K562 (cell line): ENCODE measurements at regions not wholly inside any gene's neighbourhood (a gene's known extent, or its start where the extent isn't known, plus 50 kb on each side); places are given as distances from the start of the nearest gene placed in this dataset.

Experiments used
- ATAC-seq: fragments of 200-7000 bp; cut with Tn5 transposase; 3 replicates; pipeline ENCODE4 v1.9.1; 2020; ENCODE audit warnings: moderate library complexity
- BruUV-seq: library from RNA; stranded (reverse); fragments of 400-500 nt; replicated peaks from 2 replicates; lab custom pipeline; 2021; lab: Mats Ljungman, UMichigan
- CTCF ChIA-PET: fragments of 300-600 bp; formaldehyde crosslinking; extraction: SDS; loops from one replicate; lab custom pipeline; 2021; ENCODE audit warnings: low intra/inter-chr PET ratio; lab: Yijun Ruan, JAX
- POLR2A ChIA-PET: fragments of 300-600, 350-650 bp; sonication (Branson Sonifier 250); formaldehyde crosslinking; extraction: SDS; loops from one replicate; lab custom pipeline; 2021; ENCODE audit warnings: antibody characterized with exemption, inconsistent platforms; lab: Yijun Ruan, JAX
- DNase-seq, 4 experiments: peaks; one replicate each; pipeline versions ENCODE4 v3.0.0 to v3.0.0-alpha.2; 2011 to 2018; ENCODE audit warnings: low spot score in 3 of 4, mixed read lengths in 3 of 4; ENCODE audit errors: extremely low read depth in 1 of 4
- FAIRE-seq: peaks from 2 replicates; lab custom pipeline; 2011; peaks lifted over from hg19 to GRCh38; lab: Jason Lieb, UNC
- H2AFZ ChIP-seq: 2 replicates; pipeline ENCODE4 v1.6.0; 2011; ENCODE audit warnings: low read depth, low read length, control low read depth, inconsistent platforms
- H3K27ac ChIP-seq: fragments of 200-600 bp; 3 replicates; pipeline ENCODE4 v1.8.0; 2011; ENCODE audit warnings: low read depth, mild to moderate bottlenecking, control low read depth, inconsistent platforms, low read length, moderate library complexity, mixed read lengths; ENCODE audit errors: extremely low read depth
- H3K27me3 ChIP-seq, 2 experiments: fragments of 300-600 bp in 1 of 2; 2 replicates in 1 of 2; 3 replicates in 1 of 2; pipeline versions ENCODE4 v1.6.0 to v1.8.0; 2011; ENCODE audit warnings: inconsistent platforms in 2 of 2, low read length in 2 of 2, mild to moderate bottlenecking in 1 of 2, mixed read lengths in 1 of 2, moderate library complexity in 1 of 2; ENCODE audit not compliant: control insufficient read depth in 2 of 2, insufficient read depth in 2 of 2
- H3K36me3 ChIP-seq: fragments of 300-600 bp; 3 replicates; pipeline ENCODE4 v1.8.0; 2011; ENCODE audit warnings: mild to moderate bottlenecking, low read length, inconsistent platforms; ENCODE audit not compliant: control insufficient read depth, insufficient read depth
- H3K4me1 ChIP-seq, 2 experiments: fragments of 200-600 bp in 1 of 2; replicated peaks in 1 of 2; 2 replicates in 1 of 2; 3 replicates in 1 of 2; pipeline versions ENCODE4 v1.5.1 to v1.8.0; 2011; ENCODE audit warnings: inconsistent platforms in 2 of 2, low read length in 2 of 2, mild to moderate bottlenecking in 1 of 2, mixed read lengths in 1 of 2, moderate library complexity in 1 of 2; ENCODE audit not compliant: control insufficient read depth in 2 of 2, insufficient read depth in 2 of 2
- H3K4me2 ChIP-seq: 2 replicates; pipeline ENCODE4 v1.6.1; 2011; ENCODE audit warnings: low read length, control low read depth, inconsistent platforms, mixed read lengths; ENCODE audit not compliant: insufficient read depth
- H3K4me3 ChIP-seq: fragments of 200-600 bp; sonication (generic), shearing (Covaris generic); 2 replicates; pipeline ENCODE4 v1.5.1; 2016; ENCODE audit warnings: control low read depth, inconsistent platforms
- H3K79me2 ChIP-seq: fragments of 200-600 bp; 3 replicates; pipeline ENCODE4 v1.8.0; 2011; ENCODE audit warnings: low read length, inconsistent platforms; ENCODE audit not compliant: control insufficient read depth, insufficient read depth
- H3K9ac ChIP-seq, 2 experiments: 2 replicates each; pipeline versions ENCODE4 v1.6.0 to v1.6.1; 2011; ENCODE audit warnings: low read depth in 2 of 2, low read length in 2 of 2, control low read depth in 1 of 2, inconsistent platforms in 1 of 2, mild to moderate bottlenecking in 1 of 2, mixed read lengths in 1 of 2; ENCODE audit not compliant: insufficient read depth in 1 of 2
- H3K9me1 ChIP-seq: one replicate; pipeline ENCODE4 v1.6.0; 2011; ENCODE audit warnings: inconsistent platforms, mild to moderate bottlenecking, low read length, moderate library complexity; ENCODE audit not compliant: control insufficient read depth, insufficient read depth
- H3K9me3 ChIP-seq: replicated peaks from 2 replicates; pipeline ENCODE4 v1.5.1; 2011; ENCODE audit warnings: low read depth, low read length, inconsistent platforms; ENCODE audit not compliant: control insufficient read depth, insufficient read depth
- H4K20me1 ChIP-seq: replicated peaks from 2 replicates; pipeline ENCODE4 v1.6.1; 2011; ENCODE audit warnings: low read length, inconsistent platforms, mixed read lengths; ENCODE audit not compliant: control insufficient read depth, insufficient read depth
- DLX4 ChIP-seq: fragments of 250-450 bp; sonication (Bioruptor Pico); IDR thresholded peaks from 2 replicates; pipeline ENCODE4 v1.6.1; 2021; ENCODE audit warnings: mild to moderate bottlenecking
- ELK1 ChIP-seq: sonication (generic); formaldehyde crosslinking; IDR thresholded peaks from 2 replicates; pipeline ENCODE4 v1.8.1; 2022; ENCODE audit warnings: missing genetic modification reagents
- HNRNPLL ChIP-seq: fragments of 200-400 bp; formaldehyde crosslinking; IDR thresholded peaks from 2 replicates; pipeline ENCODE4 v1.6.1; 2017; ENCODE audit warnings: low read length, low read depth, mild to moderate bottlenecking; ENCODE audit not compliant: poor library complexity, severe bottlenecking
- JUNB ChIP-seq: fragments of 450-650 bp; formaldehyde crosslinking; conservative IDR thresholded peaks from 2 replicates; pipeline ENCODE4 v1.4.0; 2020; ENCODE audit warnings: mild to moderate bottlenecking
- KAT7 ChIP-seq: sonication (generic); formaldehyde crosslinking; IDR thresholded peaks from 2 replicates; pipeline ENCODE4 v1.8.0; 2022; ENCODE audit warnings: missing genetic modification reagents, mild to moderate bottlenecking, borderline replicate concordance
- RAD21 ChIP-seq, 2 experiments: fragments of 250-450 bp in 1 of 2; fragments of 450-650 bp in 1 of 2; sonication (Bioruptor Pico) in 1 of 2; formaldehyde crosslinking in 1 of 2; IDR thresholded peaks in 1 of 2; conservative IDR thresholded peaks in 1 of 2; 2 replicates each; pipeline versions ENCODE4 v1.4.0 to v1.8.0; 2020 to 2022; ENCODE audit warnings: mild to moderate bottlenecking in 2 of 2, moderate library complexity in 1 of 2
- TGIF2 ChIP-seq: sonication (generic); formaldehyde crosslinking; IDR thresholded peaks from 2 replicates; pipeline ENCODE4 v1.8.1; 2022; ENCODE audit warnings: mild to moderate bottlenecking, missing genetic modification reagents, moderate library complexity
- TSHZ1 ChIP-seq: fragments of 250-450 bp; sonication (Bioruptor Pico); IDR thresholded peaks from 2 replicates; pipeline ENCODE4 v1.4.0; 2020; ENCODE audit warnings: mild to moderate bottlenecking, moderate library complexity
- ZC3H11A ChIP-seq: IDR thresholded peaks from 2 replicates; pipeline ENCODE4 v1.6.1; 2012; ENCODE audit warnings: low read depth, low read length, improper control_type of control experiment
- ZNF217 ChIP-seq: sonication (generic); formaldehyde crosslinking; IDR thresholded peaks from 2 replicates; pipeline ENCODE4 v1.8.0; 2022; ENCODE audit warnings: mild to moderate bottlenecking, missing genetic modification reagents
- ZNF384 ChIP-seq: IDR thresholded peaks from 2 replicates; pipeline ENCODE4 v1.6.1; 2012; ENCODE audit warnings: low read depth, low read length, improper control_type of control experiment
- WGBS: fragments of 100-300 bp; shearing (Covaris generic); methylation state at CpG from one replicate; pipeline ENCODE4 v1.1.6; 2016; ENCODE audit warnings: low coverage, mixed read lengths; ENCODE audit not compliant: insufficient coverage; ENCODE audit errors: missing lambda C conversion rate; 5-methylcytosine and 5-hydroxymethylcytosine counted together
- in situ Hi-C: fragments of 300-500 bp; cut with MboI; formaldehyde crosslinking; loops from 4 replicates; pipeline ENCODE4 v1.15.0; 2018; ENCODE audit warnings: inconsistent platforms, mixed read lengths
- intact Hi-C: fragments of 100-400 bp; cut with micrococcal nuclease; formaldehyde crosslinking; loops from 2 replicates; pipeline ENCODE4 v1.14.2; 2022
- TF ChIP-seq, protein P1 (sequence below): fragments of 450-650 bp; IDR thresholded peaks from 2 replicates; pipeline ENCODE4 v1.7.0; 2016; ENCODE audit warnings: borderline replicate concordance

- Histone ChIP-seq H4K20me1 (no peaks in the 10 kb centered on the region), H3K9ac (no peak overlapping the region), H3K36me3 (no peaks in the 10 kb centered on the region), H3K4me2 (no peak overlapping the region), H3K27me3 (no peaks in the 10 kb centered on the region), H3K27ac (no peak overlapping the region), H3K4me1 (no peaks in the 10 kb centered on the region), H3K9me1 (no peaks in the 10 kb centered on the region), H3K4me3 (no peak overlapping the region), H3K9me3 (no peaks in the 10 kb centered on the region; the same call in 1 of the 2 replicates), H2AFZ (no peak overlapping the region), H3K79me2 (no peaks in the 10 kb centered on the region)
- no peak for DNase-seq
- BruUV-seq: no TSS peak
- no peak for ATAC-seq
- FAIRE-seq: no peak
- 3% methylated on average over 1 of the region's 1 CpG for WGBS
- in situ Hi-C loops: no loop called here
- CTCF ChIA-PET: no interaction called here
- no peak for TF ChIP-seq ZNF217
- no peak for TF ChIP-seq ZC3H11A
- TF ChIP-seq TSHZ1: no peak
- no peak for TF ChIP-seq ELK1 (CRISPR knock-in tag)
- TF ChIP-seq KAT7 (CRISPR knock-in tag): no peak
- no peak for TF ChIP-seq TGIF2 (CRISPR knock-in tag)
- TF ChIP-seq HNRNPLL: no peak
- TF ChIP-seq DLX4 (CRISPR knock-in tag): no peak
- TF ChIP-seq RAD21 (CRISPR knock-in tag; conservative IDR thresholded peaks at IDR 0.05 in 1 of 2, IDR thresholded peaks at IDR 0.05 in 1 of 2): no peak
- TF ChIP-seq ZNF384: no peak
- no peak for TF ChIP-seq JUNB (CRISPR knock-in tag)
- TF ChIP-seq, protein P1, sequence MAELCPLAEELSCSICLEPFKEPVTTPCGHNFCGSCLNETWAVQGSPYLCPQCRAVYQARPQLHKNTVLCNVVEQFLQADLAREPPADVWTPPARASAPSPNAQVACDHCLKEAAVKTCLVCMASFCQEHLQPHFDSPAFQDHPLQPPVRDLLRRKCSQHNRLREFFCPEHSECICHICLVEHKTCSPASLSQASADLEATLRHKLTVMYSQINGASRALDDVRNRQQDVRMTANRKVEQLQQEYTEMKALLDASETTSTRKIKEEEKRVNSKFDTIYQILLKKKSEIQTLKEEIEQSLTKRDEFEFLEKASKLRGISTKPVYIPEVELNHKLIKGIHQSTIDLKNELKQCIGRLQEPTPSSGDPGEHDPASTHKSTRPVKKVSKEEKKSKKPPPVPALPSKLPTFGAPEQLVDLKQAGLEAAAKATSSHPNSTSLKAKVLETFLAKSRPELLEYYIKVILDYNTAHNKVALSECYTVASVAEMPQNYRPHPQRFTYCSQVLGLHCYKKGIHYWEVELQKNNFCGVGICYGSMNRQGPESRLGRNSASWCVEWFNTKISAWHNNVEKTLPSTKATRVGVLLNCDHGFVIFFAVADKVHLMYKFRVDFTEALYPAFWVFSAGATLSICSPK: no peak
- TF ChIP-seq, all 486 proteins: peak for 0
- intact Hi-C loops: no loop called here
- POLR2A ChIA-PET: no interaction called here
These were observed 149.0 kb upstream of the STEAP4 start for GRCh38 chr7:88455696-88456095.
